Osteocyte (in vitro differentiated cells): ENCODE measurements at regions not wholly inside any gene's neighbourhood (a gene's known extent, or its start where the extent isn't known, plus 50 kb on each side); places are given as distances from the start of the nearest gene placed in this dataset.

Experiments
- DNase-seq: peaks from one replicate; pipeline ENCODE4 v3.0.0; 2021; ENCODE audit warnings: mixed read lengths; ENCODE audit not compliant: unreplicated experiment; ENCODE audit errors: extremely low spot score
- H3K27ac Mint-ChIP-seq: one replicate; pipeline ENCODE4 v1.8.0; 2021; ENCODE audit warnings: mild to moderate bottlenecking, mixed read lengths; ENCODE audit not compliant: unreplicated experiment
- H3K27me3 Mint-ChIP-seq: one replicate; pipeline ENCODE4 v1.8.0; 2021; ENCODE audit warnings: mixed read lengths; ENCODE audit not compliant: unreplicated experiment
- H3K36me3 Mint-ChIP-seq: one replicate; pipeline ENCODE4 v1.8.0; 2021; ENCODE audit warnings: mixed read lengths; ENCODE audit not compliant: unreplicated experiment
- H3K4me1 Mint-ChIP-seq: one replicate; pipeline ENCODE4 v1.8.0; 2021; ENCODE audit warnings: mixed read lengths; ENCODE audit not compliant: unreplicated experiment
- H3K4me3 Mint-ChIP-seq: one replicate; pipeline ENCODE4 v1.8.0; 2021; ENCODE audit warnings: mild to moderate bottlenecking, moderate library complexity, mixed read lengths; ENCODE audit not compliant: unreplicated experiment
- H3K9me3 Mint-ChIP-seq: one replicate; pipeline ENCODE4 v1.8.0; 2021; ENCODE audit warnings: mixed read lengths; ENCODE audit not compliant: unreplicated experiment
- CTCF ChIP-seq: fragments of 200-600 bp; sonication (generic); IDR thresholded peaks from 2 replicates; pipeline ENCODE4 v1.5.0; 2021; ENCODE audit warnings: antibody characterized with exemption, mild to moderate bottlenecking, moderate library complexity

- H3K27me3 Mint-ChIP-seq = no peaks in the 10 kb centered on the region
- H3K4me3 Mint-ChIP-seq = no peak overlapping the region
- H3K36me3 Mint-ChIP-seq = no peaks in the 10 kb centered on the region
- no peaks in the 10 kb centered on the region for H3K4me1 Mint-ChIP-seq
- H3K9me3 Mint-ChIP-seq = no peaks in the 10 kb centered on the region
- DNase-seq = no peak
- H3K27ac Mint-ChIP-seq = no peak overlapping the region
- TF ChIP-seq CTCF = no peak
Observed at GRCh38 chr6:9380568-9380967, 945.2 kb upstream of the SLC35B3 start.

GRCh38 chr6:9373308-9373707 is 938.0 kb upstream of the SLC35B3 start:
- TF ChIP-seq CTCF = no peak
- Mint-ChIP-seq H3K27me3 (no peaks in the 10 kb centered on the region), H3K36me3 (no peaks in the 10 kb centered on the region), H3K9me3 (no peaks in the 10 kb centered on the region), H3K4me3 (no peak overlapping the region), H3K4me1 (no peaks in the 10 kb centered on the region), H3K27ac (no peak overlapping the region)
- no peak for DNase-seq

- DNase-seq = no peak
- H3K27ac Mint-ChIP-seq = no peak overlapping the region
- no peaks in the 10 kb centered on the region for H3K9me3 Mint-ChIP-seq
- no peak for TF ChIP-seq CTCF
- no peaks in the 10 kb centered on the region for H3K27me3 Mint-ChIP-seq
- no peaks in the 10 kb centered on the region for H3K4me1 Mint-ChIP-seq
- no peak overlapping the region for H3K4me3 Mint-ChIP-seq
- no peaks in the 10 kb centered on the region for H3K36me3 Mint-ChIP-seq
Observed at GRCh38 chr6:9370480-9370879, 935.1 kb upstream of the SLC35B3 start.

- peaks cover 2% of the 10 kb centered on the region for H3K4me1 Mint-ChIP-seq
- no peaks in the 10 kb centered on the region for H3K36me3 Mint-ChIP-seq
- no peak for DNase-seq
- H3K4me3 Mint-ChIP-seq = no peak overlapping the region
- H3K27me3 Mint-ChIP-seq = no peaks in the 10 kb centered on the region
- peaks cover 11% of the 10 kb centered on the region for H3K9me3 Mint-ChIP-seq
- TF ChIP-seq CTCF = no peak
- no peak overlapping the region for H3K27ac Mint-ChIP-seq
Observed at GRCh38 chr6:9365378-9365777, 930.0 kb upstream of the SLC35B3 start.

GRCh38 chr6:9361749-9362148 is 926.4 kb upstream of the SLC35B3 start:
- H3K27ac Mint-ChIP-seq = no peak overlapping the region
- no peak overlapping the region for H3K4me3 Mint-ChIP-seq
- H3K9me3 Mint-ChIP-seq = peaks cover 27% of the 10 kb centered on the region
- no peak for DNase-seq
- TF ChIP-seq CTCF = no peak
- H3K27me3 Mint-ChIP-seq = no peaks in the 10 kb centered on the region
- peaks cover 2% of the 10 kb centered on the region for H3K4me1 Mint-ChIP-seq
- no peaks in the 10 kb centered on the region for H3K36me3 Mint-ChIP-seq
